HG03520 (cell line): ENCODE measurements at regions not wholly inside any gene's neighbourhood (a gene's known extent, or its start where the extent isn't known, plus 50 kb on each side); places are given as distances from the start of the nearest gene placed in this dataset.

Experiments used
- ATAC-seq: cut with Tn5 transposase; IDR thresholded peaks from one replicate; pipeline ENCODE4 v1.9.1; 2021; ENCODE audit warnings: mild to moderate bottlenecking, moderate library complexity; ENCODE audit not compliant: unreplicated experiment

- ATAC-seq, result no peak
Observed at GRCh38 chr12:127293507-127294310, 973.3 kb upstream of the TMEM132C start.

GRCh38 chr12:127294651-127295210, 972.2 kb upstream of the TMEM132C start:
- no peak for ATAC-seq

DNA sequence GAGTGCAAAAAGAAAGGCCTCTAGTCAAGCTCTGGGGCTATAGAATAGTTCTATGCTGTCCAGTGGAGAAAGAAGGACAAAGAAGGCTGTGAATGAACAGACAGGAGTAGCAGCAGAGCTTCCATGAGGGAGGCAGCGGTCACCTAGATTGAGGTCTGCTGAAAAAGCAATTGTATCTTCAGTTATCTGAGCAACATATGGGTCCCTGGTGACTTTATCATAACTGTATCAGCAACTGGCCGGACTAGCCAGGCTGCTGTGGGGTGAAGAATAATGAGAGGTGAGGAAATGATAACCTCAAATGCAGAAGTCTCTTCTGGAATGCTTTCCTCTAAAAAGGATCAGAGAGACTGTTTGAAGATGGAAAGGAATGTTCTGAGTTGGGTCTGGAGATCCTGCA, 971.3 kb upstream of the TMEM132C start:
- no peak for ATAC-seq

- no peak for ATAC-seq
Observed at GRCh38 chr12:127296591-127296990, 970.4 kb upstream of the TMEM132C start.

GRCh38 chr12:127297327-127297726, 969.6 kb upstream of the TMEM132C start:
- no peak for ATAC-seq

- ATAC-seq, result no peak
Observed at GRCh38 chr12:127300075-127300474, 966.9 kb upstream of the TMEM132C start.

- no peak for ATAC-seq
Observed at GRCh38 chr12:127300753-127301152, 966.2 kb upstream of the TMEM132C start.

DNA sequence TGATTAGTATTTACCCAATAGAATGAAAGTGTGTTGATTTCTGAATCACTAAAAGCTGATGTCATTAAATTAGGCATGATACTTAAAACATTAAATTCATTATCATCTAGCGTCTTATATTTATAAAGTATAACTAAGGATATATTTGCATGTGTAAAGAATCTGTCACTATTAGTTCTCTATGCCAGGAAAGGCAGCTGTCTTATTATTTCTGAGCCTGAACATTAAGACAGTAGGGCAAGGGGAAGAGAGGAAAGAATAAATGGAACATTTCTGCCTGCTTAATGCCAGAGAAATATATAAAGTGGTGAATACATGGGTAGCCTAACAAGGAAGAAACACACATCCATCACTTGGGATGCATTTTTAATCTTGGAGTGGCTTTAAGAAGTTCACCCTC, 965.1 kb upstream of the TMEM132C start:
- no peak for ATAC-seq

DNA sequence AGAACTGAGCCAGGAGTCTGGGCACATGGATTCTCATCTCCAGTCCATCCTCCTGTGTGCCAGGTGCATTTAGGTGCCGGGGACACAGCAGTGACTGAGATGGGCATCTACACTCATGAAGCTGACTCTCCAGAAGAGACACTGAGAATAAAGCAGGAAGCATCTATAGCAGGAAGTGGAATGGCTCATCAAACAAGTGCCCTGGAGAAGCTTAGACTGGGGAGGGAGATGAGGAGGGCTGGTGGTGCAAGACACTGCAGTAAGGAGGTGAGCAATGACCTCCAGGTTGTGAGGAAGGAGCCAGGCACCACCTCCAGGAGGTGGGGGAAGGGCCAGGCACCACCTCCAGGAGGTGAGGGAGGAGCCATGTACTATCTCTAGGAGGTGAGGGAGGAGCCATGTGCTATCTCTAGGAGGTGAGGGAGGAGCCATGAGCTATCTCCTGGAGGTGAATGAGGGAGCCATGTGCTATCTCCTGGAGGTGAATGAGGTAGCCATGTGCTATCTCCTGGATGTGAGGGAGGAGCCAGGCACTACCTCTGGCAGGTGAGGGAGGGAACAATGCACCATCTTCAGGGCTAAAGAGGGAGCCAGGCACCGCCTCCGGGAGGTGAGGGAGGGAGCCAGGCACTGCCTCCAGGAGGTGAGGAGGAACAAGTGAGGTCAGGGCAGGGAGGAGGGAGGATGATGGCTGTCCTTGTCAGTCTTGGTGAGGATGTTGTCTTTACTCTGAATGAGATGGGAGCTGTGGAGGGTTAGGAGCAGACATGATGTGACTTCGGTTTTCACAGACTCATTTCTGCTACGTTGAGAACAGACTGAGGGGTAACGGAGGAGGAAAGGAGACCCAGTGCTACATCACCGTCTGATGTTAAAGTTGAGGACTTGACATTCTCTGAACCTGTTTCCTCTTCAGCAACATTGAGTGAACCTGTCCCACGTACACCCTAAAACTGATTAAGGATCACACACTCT, 961.9 kb upstream of the TMEM132C start:
- ATAC-seq, result no peak

DNA sequence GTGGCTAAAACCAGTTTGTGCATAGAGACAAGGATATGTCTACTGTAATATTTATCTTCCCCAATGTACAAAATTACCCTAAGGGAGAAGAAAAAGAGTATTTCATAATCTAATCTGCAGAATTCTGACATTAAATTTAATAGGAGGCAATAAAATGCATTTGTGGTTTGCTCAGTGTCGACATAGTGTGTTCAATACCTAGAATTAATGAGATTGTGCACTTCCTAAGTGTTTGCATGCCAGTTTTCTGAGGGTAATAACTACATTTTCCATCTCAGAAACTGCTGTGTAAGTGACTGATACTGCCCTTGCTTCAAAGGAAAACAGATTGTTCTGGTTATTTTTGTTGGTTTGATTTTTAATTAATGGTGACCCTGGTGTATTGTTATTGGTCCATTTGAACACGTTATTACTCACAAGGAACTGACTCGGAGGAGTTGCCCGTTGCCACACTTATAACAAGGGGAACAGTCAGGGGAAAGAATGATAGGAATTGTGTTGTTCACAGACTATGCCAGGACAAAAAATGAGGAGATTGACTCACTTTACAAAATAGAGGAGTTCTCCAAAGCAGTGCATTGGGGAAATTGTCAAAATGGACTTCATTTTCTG, 960.3 kb upstream of the TMEM132C start:
- ATAC-seq, result no peak

GRCh38 chr12:127307528-127307927, 959.4 kb upstream of the TMEM132C start:
- ATAC-seq, result no peak

DNA sequence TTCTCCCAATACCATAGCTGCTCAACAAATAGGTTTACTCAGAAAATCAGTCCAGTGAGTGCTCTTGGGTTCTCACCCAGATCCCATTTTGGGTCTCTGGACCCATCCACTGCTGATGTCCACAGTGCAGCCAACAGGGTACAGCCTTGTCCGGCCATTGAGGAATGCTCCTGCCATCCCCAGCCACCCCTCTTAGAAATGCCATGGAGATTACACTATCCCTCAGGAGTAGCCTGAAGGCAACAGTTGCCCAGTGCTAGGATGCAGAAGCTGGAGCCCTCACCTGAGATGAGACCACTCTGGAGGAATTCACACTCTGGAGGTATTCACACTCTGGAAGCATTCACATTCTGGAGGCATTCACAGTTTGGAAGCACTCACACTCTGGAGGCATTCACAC, 958.8 kb upstream of the TMEM132C start:
- no peak for ATAC-seq

GRCh38 chr12:127310548-127310947, 956.4 kb upstream of the TMEM132C start:
- no peak for ATAC-seq

DNA sequence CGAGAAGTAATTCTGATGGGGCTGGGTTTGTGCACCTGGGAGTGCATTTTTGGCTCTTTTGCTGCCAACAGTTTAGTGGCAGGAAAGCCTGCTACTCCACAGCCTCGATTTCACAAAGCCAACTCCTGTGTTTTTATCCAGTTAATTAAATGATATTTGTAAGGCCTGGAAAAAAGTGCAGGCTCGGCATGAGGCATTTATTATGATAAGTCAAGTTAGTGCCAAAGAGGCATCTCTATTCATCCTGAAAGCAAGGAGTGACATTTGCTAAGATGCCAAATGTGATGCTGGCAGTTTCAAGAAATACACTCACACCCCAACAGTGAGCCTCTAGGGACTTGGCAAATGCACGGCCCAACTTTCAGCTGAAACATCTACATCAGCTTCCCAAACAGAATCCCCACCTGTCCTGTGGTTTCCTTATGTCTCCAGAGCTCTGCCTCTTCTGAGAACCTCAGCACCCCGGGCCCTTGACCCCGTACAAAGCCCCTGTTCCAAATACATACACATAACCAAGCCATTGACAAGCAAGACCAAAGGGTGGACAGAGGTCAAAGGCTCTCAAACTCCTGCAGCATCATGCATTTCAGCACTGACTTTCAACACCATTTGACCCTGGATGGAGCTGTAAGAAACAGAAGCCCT, 955.1 kb upstream of the TMEM132C start:
- no peak for ATAC-seq

GRCh38 chr12:127324681-127325080, 942.3 kb upstream of the TMEM132C start:
- no peak for ATAC-seq

DNA sequence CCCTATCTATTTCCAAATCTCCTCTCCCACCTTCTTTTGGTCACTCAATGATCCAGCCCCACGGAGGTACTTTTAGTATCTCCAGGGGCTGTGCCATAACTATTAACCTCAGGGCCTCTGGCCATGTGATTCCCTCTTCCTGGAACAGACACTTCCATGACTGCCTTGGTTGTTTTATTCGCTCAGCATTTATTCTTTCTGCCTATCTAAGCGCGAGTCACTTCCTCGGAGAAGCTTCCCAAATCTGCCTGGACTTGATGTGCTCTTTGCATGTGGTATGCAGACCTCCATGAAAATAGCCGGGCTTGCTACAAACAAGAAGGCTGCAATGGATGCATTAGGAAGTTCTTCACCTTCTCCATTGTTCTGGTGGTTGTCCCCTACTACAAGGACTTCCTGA, 939.0 kb upstream of the TMEM132C start:
- no peak for ATAC-seq

DNA sequence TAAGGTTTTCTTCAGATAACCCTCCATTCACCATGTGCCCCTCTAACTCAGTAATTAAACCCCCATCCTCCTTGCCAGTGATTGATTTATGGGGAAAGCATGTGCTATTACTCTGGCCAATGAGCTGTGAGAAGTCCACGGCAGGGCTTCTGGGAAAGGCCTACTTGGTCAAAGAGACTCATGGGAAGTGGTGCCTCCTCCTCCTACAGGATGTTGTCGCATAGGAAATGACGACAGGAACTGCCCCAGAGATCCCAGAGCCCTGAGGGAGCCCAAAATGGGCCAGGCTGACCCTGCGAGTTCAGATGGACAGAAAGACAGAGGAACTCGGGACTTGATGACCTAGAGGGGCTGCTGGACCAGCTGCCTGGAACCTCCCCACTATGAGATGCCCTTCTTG, 938.1 kb upstream of the TMEM132C start:
- ATAC-seq, result no peak

- no peak for ATAC-seq
Observed at GRCh38 chr12:127334365-127334764, 932.6 kb upstream of the TMEM132C start.

DNA sequence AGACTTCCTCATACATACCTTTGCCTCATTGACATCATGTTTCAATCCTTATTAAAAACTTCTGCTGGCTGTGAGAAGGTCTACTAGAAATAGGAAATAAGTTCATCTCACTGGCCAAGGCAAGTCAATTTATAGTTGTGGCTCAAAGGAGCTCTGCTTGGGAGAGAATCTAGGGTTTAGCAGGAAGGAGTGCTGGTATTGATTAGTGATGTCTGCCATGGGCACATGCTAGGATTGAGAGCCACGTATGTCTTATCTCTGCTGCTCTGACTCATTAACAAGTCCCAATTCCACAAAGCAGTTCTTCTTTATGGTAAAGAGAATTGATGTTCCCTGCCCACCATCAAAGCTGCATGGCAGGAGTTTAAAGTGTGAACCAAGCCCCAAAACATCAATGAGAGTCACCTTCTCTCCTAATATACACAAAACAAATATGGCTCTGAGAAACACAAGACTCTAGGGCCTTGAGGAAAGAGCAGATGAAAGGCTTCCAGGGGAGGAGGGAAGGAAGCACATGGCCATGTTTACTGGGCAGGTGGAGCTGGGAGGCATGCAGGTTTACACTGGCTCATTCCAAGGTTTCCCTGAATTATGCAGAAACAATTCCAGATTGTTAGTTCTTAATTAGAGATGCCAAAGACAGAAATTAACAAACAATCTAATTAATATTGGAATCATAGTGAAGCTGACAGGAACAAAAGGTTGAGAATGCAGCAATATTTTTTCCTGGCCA, 931.9 kb upstream of the TMEM132C start:
- ATAC-seq, result no peak

GRCh38 chr12:127336416-127336815, 930.6 kb upstream of the TMEM132C start:
- no peak for ATAC-seq
